ENCODE measurements at regions not wholly inside any gene's neighbourhood (a gene's known extent, or its start where the extent isn't known, plus 50 kb on each side); places are given as distances from the start of the nearest gene placed in this dataset.
"Not testable (repeated sequence)": the region's sequence is repeated elsewhere in the genome, so short reads cannot be mapped to it uniquely, and the experiment has no call there.

- no peak for DNase-seq
These were observed 96.2 kb upstream of the SIM2 start for GRCh38 chr21:36602735-36603134.

GRCh38 chr21:36603221-36603620 is 95.7 kb upstream of the SIM2 start:
- DNase-seq, result peak in 1 of 4 experiments; percentile 11

GRCh38 chr21:36605426-36605825 is 93.5 kb upstream of the SIM2 start:
- no peak for DNase-seq

- no peak for DNase-seq
These were observed 92.5 kb upstream of the SIM2 start for GRCh38 chr21:36606287-36606982.

GRCh38 chr21:36606983-36607325 is 92.0 kb upstream of the SIM2 start:
- DNase-seq, result no peak

- no peak for DNase-seq
These were observed 90.6 kb upstream of the SIM2 start for GRCh38 chr21:36608041-36608896.

GRCh38 chr21:36608897-36609225 is 90.1 kb upstream of the SIM2 start:
- no peak for DNase-seq

- DNase-seq, result no peak
These were observed 89.3 kb upstream of the SIM2 start for GRCh38 chr21:36609654-36610053.

GRCh38 chr21:36610201-36610600 is 88.7 kb upstream of the SIM2 start:
- no peak for DNase-seq

GRCh38 chr21:36610935-36611334 is 88.0 kb upstream of the SIM2 start:
- DNase-seq, result no peak

- DNase-seq, result no peak
These were observed 87.5 kb upstream of the SIM2 start for GRCh38 chr21:36611379-36611778.

- no peak for DNase-seq
These were observed 85.9 kb upstream of the SIM2 start for GRCh38 chr21:36613059-36613458.

GRCh38 chr21:36613554-36613953 is 85.4 kb upstream of the SIM2 start:
- no peak for DNase-seq

GRCh38 chr21:36615274-36615964 is 83.5 kb upstream of the SIM2 start:
- no peak for DNase-seq

GRCh38 chr21:36616773-36617172 is 82.1 kb upstream of the SIM2 start:
- DNase-seq, result not testable (repeated sequence)

GRCh38 chr21:36621794-36622193 is 77.1 kb upstream of the SIM2 start:
- DNase-seq, result not testable (repeated sequence)

- no peak for DNase-seq
These were observed 74.8 kb upstream of the SIM2 start for GRCh38 chr21:36624105-36624504.

- no peak for DNase-seq
These were observed 72.1 kb upstream of the SIM2 start for GRCh38 chr21:36626791-36627190.

GRCh38 chr21:36627242-36627641 is 71.7 kb upstream of the SIM2 start:
- DNase-seq, result no peak

- no peak for DNase-seq
These were observed 70.8 kb upstream of the SIM2 start for GRCh38 chr21:36628106-36628505.

- DNase-seq, result no peak
These were observed 70.0 kb upstream of the SIM2 start for GRCh38 chr21:36628761-36629460.

GRCh38 chr21:36630485-36631206 is 68.3 kb upstream of the SIM2 start:
- DNase-seq, result peak; percentile 22 to 42 (median 38)

GRCh38 chr21:36636016-36636415 is 62.9 kb upstream of the SIM2 start:
- DNase-seq, result no peak
